Suprapubic skin (tissue), 4 donors: ENCODE measurements at regions not wholly inside any gene's neighbourhood (a gene's known extent, or its start where the extent isn't known, plus 50 kb on each side); places are given as distances from the start of the nearest gene placed in this dataset.

ENCODE experiments used
- DNase-seq, 2 donors: peaks; one replicate each; pipeline ENCODE4 v3.0.0-alpha.2; 2019; ENCODE audit warnings: low spot score in 2 of 2
- H3K27ac ChIP-seq: fragments of 200-600 bp; sonication (generic); one replicate; pipeline ENCODE4 v1.5.1; 2019
- H3K27me3 ChIP-seq: fragments of 200-600 bp; sonication (generic); one replicate; pipeline ENCODE4 v1.5.1; 2019
- H3K36me3 ChIP-seq: fragments of 200-600 bp; sonication (generic); one replicate; pipeline ENCODE4 v1.5.1; 2019
- H3K4me1 ChIP-seq: fragments of 200-600 bp; sonication (generic); one replicate; pipeline ENCODE4 v1.5.1; 2019
- H3K4me3 ChIP-seq: fragments of 200-600 bp; sonication (generic); one replicate; pipeline ENCODE4 v1.5.1; 2019; ENCODE audit warnings: mild to moderate bottlenecking
- H3K9me3 ChIP-seq: fragments of 200-600 bp; sonication (generic); one replicate; pipeline ENCODE4 v1.5.1; 2019
- EP300 ChIP-seq: sonication (generic); formaldehyde crosslinking; IDR thresholded peaks from one replicate; pipeline ENCODE4 v1.6.1; 2017; ENCODE audit warnings: antibody characterized with exemption
- POLR2A ChIP-seq, 2 donors: fragments of 450-650 bp; IDR thresholded peaks; one replicate each; pipeline ENCODE4 v1.6.1; 2017; ENCODE audit warnings: antibody characterized with exemption in 2 of 2, mild to moderate bottlenecking in 2 of 2, moderate library complexity in 2 of 2
- POLR2AphosphoS5 ChIP-seq, 3 donors: sonication (generic); formaldehyde crosslinking; IDR thresholded peaks; one replicate each; pipeline ENCODE4 v1.6.1; 2017; ENCODE audit warnings: antibody characterized with exemption in 3 of 3
- WGBS: methylation state at CpG from one replicate; pipeline ENCODE4 v1.1.5; 2018; 5-methylcytosine and 5-hydroxymethylcytosine counted together
- TF ChIP-seq, protein P1 (sequence below), 2 donors: fragments of 200-600 bp in 1 of 2; fragments of 450-650 bp in 1 of 2; sonication (generic) in 1 of 2; IDR thresholded peaks; one replicate each; pipeline ENCODE4 v1.5.1; 2016 to 2019; ENCODE audit warnings: antibody characterized with exemption in 2 of 2, mild to moderate bottlenecking in 1 of 2, moderate library complexity in 1 of 2

DNA sequence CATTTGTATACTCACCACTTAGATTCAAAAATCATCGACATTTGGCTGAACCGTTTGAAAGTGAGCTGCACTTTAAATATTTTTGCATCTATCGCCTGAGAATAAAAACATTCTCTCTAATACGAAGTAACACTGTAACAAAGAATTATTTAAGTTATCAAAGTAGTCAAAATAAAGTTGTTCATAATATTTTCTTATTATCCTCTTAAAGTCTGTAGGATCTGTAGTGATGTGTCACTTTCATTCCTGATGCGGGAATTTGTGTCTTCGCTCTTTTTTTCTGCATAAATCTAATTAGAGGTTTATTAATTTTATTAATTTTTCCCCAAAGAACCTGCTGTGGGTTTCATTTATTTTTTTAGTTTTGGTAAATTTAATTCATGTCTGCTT lies 74.8 kb downstream of the ETS2 start:
- Histone ChIP-seq H3K36me3 (no peaks in the 10 kb centered on the region), H3K9me3 (peaks cover 5% of the 10 kb centered on the region), H3K27ac (no peak overlapping the region), H3K27me3 (no peaks in the 10 kb centered on the region), H3K4me3 (no peak overlapping the region), H3K4me1 (no peaks in the 10 kb centered on the region)
- TF ChIP-seq POLR2AphosphoS5 (IDR thresholded peaks at IDR 0.05) (no peak), POLR2A (IDR thresholded peaks at IDR 0.05) (no peak), EP300 (no peak)
- TF ChIP-seq, protein P1, sequence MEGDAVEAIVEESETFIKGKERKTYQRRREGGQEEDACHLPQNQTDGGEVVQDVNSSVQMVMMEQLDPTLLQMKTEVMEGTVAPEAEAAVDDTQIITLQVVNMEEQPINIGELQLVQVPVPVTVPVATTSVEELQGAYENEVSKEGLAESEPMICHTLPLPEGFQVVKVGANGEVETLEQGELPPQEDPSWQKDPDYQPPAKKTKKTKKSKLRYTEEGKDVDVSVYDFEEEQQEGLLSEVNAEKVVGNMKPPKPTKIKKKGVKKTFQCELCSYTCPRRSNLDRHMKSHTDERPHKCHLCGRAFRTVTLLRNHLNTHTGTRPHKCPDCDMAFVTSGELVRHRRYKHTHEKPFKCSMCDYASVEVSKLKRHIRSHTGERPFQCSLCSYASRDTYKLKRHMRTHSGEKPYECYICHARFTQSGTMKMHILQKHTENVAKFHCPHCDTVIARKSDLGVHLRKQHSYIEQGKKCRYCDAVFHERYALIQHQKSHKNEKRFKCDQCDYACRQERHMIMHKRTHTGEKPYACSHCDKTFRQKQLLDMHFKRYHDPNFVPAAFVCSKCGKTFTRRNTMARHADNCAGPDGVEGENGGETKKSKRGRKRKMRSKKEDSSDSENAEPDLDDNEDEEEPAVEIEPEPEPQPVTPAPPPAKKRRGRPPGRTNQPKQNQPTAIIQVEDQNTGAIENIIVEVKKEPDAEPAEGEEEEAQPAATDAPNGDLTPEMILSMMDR (IDR thresholded peaks at IDR 0.05), result no peak
- 96% methylated on average over 6 of the region's 6 CpGs for WGBS
- DNase-seq, result no peak

DNA sequence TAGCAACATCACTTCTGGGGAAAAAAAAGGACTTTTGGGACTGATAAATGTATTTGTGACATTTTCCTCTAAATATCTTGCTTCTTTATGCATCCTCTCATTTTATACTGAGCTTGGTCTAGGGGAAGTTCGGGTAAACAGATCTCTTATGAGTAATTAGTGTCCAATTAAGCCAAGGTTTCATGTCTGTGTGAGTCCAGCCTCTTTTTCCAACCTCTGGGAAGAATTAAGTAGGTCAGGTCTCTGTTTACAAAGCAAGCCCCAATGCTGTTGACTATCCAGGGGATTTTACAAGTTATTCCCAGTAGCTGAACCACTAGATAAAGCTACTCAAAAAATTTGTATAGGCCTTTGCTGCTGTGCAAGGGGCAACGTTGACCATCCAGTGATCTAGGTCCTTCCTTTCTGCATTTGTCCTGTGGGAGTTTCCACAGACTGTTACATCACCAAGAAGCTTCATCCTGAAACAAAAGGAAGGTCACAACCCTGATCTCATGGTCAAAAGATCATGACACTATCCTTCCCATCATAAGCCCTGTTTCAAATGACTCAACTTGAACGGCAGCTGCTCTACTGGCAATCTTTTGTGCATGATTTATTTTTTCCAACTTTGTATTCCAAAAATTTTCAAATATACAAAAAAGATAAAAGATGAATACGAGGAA lies 74.3 kb downstream of the ETS2 start:
- no peaks in the 10 kb centered on the region for H3K4me1 ChIP-seq
- no peaks in the 10 kb centered on the region for H3K27me3 ChIP-seq
- DNase-seq, result no peak
- no peak overlapping the region for H3K4me3 ChIP-seq
- TF ChIP-seq POLR2AphosphoS5 (IDR thresholded peaks at IDR 0.05) (no peak), POLR2A (IDR thresholded peaks at IDR 0.05) (no peak), EP300 (no peak)
- TF ChIP-seq, protein P1 (IDR thresholded peaks at IDR 0.05), result no peak
- H3K36me3 ChIP-seq, result no peaks in the 10 kb centered on the region
- H3K9me3 ChIP-seq, result peaks cover 5% of the 10 kb centered on the region
- WGBS, result 70% methylated on average over 4 of the region's 4 CpGs
- no peak overlapping the region for H3K27ac ChIP-seq

DNA sequence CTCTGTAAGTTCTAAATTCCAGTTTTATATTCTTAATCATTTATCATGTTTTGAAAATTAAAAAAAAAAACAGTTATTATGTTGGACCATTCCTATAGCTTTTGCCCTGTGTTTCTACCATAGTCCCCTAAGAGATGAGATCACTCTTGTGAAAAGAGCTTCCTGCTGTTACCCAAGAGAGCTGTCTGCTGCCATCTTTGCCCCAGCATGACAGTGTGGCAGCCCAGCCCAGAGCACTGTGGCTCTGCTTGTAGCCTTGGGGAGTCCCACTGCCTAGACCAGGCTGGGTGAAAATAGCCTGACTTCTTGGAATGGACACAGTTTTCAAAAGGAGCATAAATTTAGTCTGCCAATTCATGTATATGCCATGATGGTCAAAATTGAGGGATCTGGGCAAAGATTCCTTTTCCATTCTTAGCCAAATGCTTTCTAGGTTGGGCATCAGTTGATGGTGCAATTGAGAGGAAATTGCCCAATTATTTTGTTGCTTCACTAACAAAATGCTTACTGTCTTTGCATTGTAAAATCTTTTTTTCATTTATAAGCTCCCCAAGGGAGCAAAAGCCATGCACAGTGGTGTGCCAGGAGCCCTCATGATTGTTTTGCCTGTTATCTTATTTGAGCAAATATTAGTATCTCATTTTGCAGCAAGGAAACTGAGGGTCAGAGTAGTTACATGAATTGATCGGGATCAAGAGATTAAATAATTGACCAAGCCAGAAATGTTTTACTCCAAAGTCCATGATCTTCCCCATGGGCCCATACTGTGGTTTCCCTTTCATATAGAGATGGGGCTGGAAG lies 72.8 kb downstream of the ETS2 start:
- TF ChIP-seq POLR2AphosphoS5 (IDR thresholded peaks at IDR 0.05), result no peak
- TF ChIP-seq, protein P1 (IDR thresholded peaks at IDR 0.05), result no peak
- no peak for TF ChIP-seq EP300
- no peak for TF ChIP-seq POLR2A (IDR thresholded peaks at IDR 0.05)
- H3K9me3 ChIP-seq, result peaks cover under 1% of the 10 kb centered on the region
- 95% methylated on average over 1 of the region's 1 CpG for WGBS
- H3K4me1 ChIP-seq, result no peaks in the 10 kb centered on the region
- H3K36me3 ChIP-seq, result no peaks in the 10 kb centered on the region
- no peak overlapping the region for H3K27ac ChIP-seq
- no peak overlapping the region for H3K4me3 ChIP-seq
- no peak for DNase-seq
- no peaks in the 10 kb centered on the region for H3K27me3 ChIP-seq

DNA sequence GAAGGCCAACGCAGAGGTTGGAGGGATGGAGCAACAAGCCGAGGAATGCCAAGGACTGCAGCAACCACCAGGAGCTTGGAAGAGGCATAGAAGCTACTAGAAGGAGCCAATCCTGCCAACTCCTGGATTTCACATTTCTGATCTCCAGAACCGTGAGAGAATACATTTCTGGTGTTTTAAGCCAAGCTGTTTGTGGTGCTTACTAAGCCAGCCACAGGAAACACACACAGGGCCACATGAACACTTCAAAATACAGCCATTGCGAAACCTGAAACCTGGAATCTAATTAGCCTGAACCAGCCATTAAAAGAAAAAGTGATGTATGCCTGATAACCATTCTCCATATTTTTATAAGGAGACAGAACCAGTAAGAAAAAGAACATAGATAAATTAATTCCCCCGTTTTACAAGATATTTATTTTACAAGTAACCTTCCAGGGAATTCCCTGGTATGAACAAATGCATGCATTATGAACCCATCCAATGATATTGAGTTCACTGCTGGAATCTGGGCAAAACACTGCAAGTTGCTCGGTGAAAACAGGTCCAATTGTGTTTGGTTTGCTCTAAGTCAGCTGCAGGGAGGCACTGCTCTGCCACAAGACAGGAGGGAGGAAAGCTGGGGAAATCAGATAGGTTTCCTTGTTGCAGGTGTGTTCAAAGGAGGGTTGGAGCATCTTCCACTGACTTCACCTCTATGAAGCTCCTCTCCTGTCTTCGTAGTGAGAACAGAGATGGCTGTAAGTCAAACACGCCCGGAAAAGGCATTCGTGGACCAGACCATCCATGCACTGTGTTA lies 70.2 kb downstream of the ETS2 start:
- no peak for TF ChIP-seq EP300
- TF ChIP-seq, protein P1 (IDR thresholded peaks at IDR 0.05), result no peak
- no peak for TF ChIP-seq POLR2AphosphoS5 (IDR thresholded peaks at IDR 0.05)
- TF ChIP-seq POLR2A (IDR thresholded peaks at IDR 0.05), result no peak
- no peak for DNase-seq
- Histone ChIP-seq H3K4me1 (no peaks in the 10 kb centered on the region), H3K27me3 (no peaks in the 10 kb centered on the region), H3K9me3 (no peaks in the 10 kb centered on the region), H3K36me3 (no peaks in the 10 kb centered on the region), H3K4me3 (no peak overlapping the region), H3K27ac (no peak overlapping the region)
- 77% methylated on average over 10 of the region's 10 CpGs for WGBS
